Stomach (tissue), 4 donors: ENCODE measurements at regions not wholly inside any gene's neighbourhood (a gene's known extent, or its start where the extent isn't known, plus 50 kb on each side); places are given as distances from the start of the nearest gene placed in this dataset.

Experiments used
- POLR2AphosphoS5 ChIP-seq, 3 donors: sonication (generic); formaldehyde crosslinking; IDR thresholded peaks; one replicate each; pipeline ENCODE4 v1.6.1; 2016; ENCODE audit warnings: antibody characterized with exemption in 3 of 3
- TF ChIP-seq, protein P1 (sequence below), 7 experiments: fragments of 450-650 bp in 4 of 7; fragments of 200-600 bp in 3 of 7; sonication (generic) in 3 of 7; IDR thresholded peaks; one replicate each; pipeline ENCODE4 v1.5.1; 2016 to 2019; ENCODE audit warnings: antibody characterized with exemption in 7 of 7, control low read depth in 2 of 7, mild to moderate bottlenecking in 1 of 7

DNA sequence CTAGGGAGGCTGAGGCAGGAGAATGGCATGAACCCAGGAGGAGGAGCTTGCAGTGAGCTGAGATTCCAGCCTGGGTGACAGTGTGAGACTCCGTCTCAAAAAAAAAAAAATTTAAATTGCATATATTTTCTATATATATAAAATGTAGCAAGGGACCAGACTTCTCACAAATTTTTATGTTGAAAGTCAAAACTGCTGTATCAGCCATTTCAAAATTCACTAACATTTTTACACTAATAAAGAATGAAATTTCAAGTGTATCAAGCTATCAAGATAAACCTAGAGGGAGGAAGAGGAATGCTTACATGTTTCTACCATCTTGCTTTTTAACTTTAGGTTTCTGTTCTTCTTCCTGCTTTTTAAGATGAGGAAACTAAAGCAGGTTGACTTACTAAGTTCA lies 464.0 kb downstream of the KCNJ3 start:
- TF ChIP-seq, protein P1, sequence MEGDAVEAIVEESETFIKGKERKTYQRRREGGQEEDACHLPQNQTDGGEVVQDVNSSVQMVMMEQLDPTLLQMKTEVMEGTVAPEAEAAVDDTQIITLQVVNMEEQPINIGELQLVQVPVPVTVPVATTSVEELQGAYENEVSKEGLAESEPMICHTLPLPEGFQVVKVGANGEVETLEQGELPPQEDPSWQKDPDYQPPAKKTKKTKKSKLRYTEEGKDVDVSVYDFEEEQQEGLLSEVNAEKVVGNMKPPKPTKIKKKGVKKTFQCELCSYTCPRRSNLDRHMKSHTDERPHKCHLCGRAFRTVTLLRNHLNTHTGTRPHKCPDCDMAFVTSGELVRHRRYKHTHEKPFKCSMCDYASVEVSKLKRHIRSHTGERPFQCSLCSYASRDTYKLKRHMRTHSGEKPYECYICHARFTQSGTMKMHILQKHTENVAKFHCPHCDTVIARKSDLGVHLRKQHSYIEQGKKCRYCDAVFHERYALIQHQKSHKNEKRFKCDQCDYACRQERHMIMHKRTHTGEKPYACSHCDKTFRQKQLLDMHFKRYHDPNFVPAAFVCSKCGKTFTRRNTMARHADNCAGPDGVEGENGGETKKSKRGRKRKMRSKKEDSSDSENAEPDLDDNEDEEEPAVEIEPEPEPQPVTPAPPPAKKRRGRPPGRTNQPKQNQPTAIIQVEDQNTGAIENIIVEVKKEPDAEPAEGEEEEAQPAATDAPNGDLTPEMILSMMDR (IDR thresholded peaks at IDR 0.05), result no peak
- TF ChIP-seq POLR2AphosphoS5 (IDR thresholded peaks at IDR 0.05), result no peak
